ENCODE measurements at regions not wholly inside any gene's neighbourhood (a gene's known extent, or its start where the extent isn't known, plus 50 kb on each side); places are given as distances from the start of the nearest gene placed in this dataset.

GRCh38 chr12:60072911-60073310, 477.1 kb downstream of the SLC16A7 start:
- Histone ChIP-seq H2AFZ (no peak overlapping the region), H3K4me1 (ENCODE audit: insufficient read depth) (no peaks in the 10 kb centered on the region), H3K27ac (no peak overlapping the region), H3K79me2 (no peaks in the 10 kb centered on the region), H3K4me2 (no peak overlapping the region), H3K4me3 (no peak overlapping the region), H3K27me3 (no peaks in the 10 kb centered on the region), H3K9me2 (replicated peaks; ENCODE audit: insufficient read depth) (no peaks in the 10 kb centered on the region), H3K36me3 (replicated peaks; ENCODE audit: insufficient read depth, low read depth) (no peaks in the 10 kb centered on the region), H3K9me3 (ENCODE audit: low read depth) (no peaks in the 10 kb centered on the region), H4K20me1 (ENCODE audit: insufficient read depth, poor library complexity, severe bottlenecking) (no peaks in the 10 kb centered on the region)
- TF ChIP-seq EZH2phosphoT487 (IDR thresholded peaks at IDR 0.05; ENCODE audit: low read depth, severe bottlenecking, unreplicated experiment) (no peak), EZH2 (IDR thresholded peaks at IDR 0.05; ENCODE audit: borderline replicate concordance) (no peak), CTCF (IDR thresholded peaks at IDR 0.05; ENCODE audit: poor library complexity) (no peak)
- no peak for DNase-seq (ENCODE audit: low spot score)

GRCh38 chr12:60075091-60075490, 479.3 kb downstream of the SLC16A7 start:
- Histone ChIP-seq H3K36me3 (replicated peaks; ENCODE audit: insufficient read depth, low read depth) (no peaks in the 10 kb centered on the region), H3K9me2 (replicated peaks; ENCODE audit: insufficient read depth) (no peaks in the 10 kb centered on the region), H2AFZ (no peak overlapping the region), H3K4me2 (no peak overlapping the region), H3K9me3 (ENCODE audit: low read depth) (no peaks in the 10 kb centered on the region), H3K27ac (no peak overlapping the region), H3K4me1 (ENCODE audit: insufficient read depth) (no peaks in the 10 kb centered on the region), H4K20me1 (ENCODE audit: insufficient read depth, poor library complexity, severe bottlenecking) (no peaks in the 10 kb centered on the region), H3K27me3 (no peaks in the 10 kb centered on the region), H3K79me2 (no peaks in the 10 kb centered on the region), H3K4me3 (no peak overlapping the region)
- DNase-seq (ENCODE audit: low spot score) = no peak
- TF ChIP-seq EZH2 (IDR thresholded peaks at IDR 0.05; ENCODE audit: borderline replicate concordance) (no peak), EZH2phosphoT487 (IDR thresholded peaks at IDR 0.05; ENCODE audit: low read depth, severe bottlenecking, unreplicated experiment) (no peak), CTCF (IDR thresholded peaks at IDR 0.05; ENCODE audit: poor library complexity) (no peak)
- WGBS (ENCODE audit: low lambda C conversion rate, missing lambda C conversion rate) = 76% methylated on average over 2 of the region's 2 CpGs

- Histone ChIP-seq H3K9me3 (ENCODE audit: low read depth) (no peaks in the 10 kb centered on the region), H3K4me3 (no peak overlapping the region), H3K4me1 (ENCODE audit: insufficient read depth) (no peaks in the 10 kb centered on the region), H2AFZ (no peak overlapping the region), H4K20me1 (ENCODE audit: insufficient read depth, poor library complexity, severe bottlenecking) (no peaks in the 10 kb centered on the region), H3K36me3 (replicated peaks; ENCODE audit: insufficient read depth, low read depth) (no peaks in the 10 kb centered on the region), H3K27ac (no peak overlapping the region), H3K4me2 (no peak overlapping the region), H3K27me3 (no peaks in the 10 kb centered on the region), H3K9me2 (replicated peaks; ENCODE audit: insufficient read depth) (no peaks in the 10 kb centered on the region), H3K79me2 (no peaks in the 10 kb centered on the region)
- TF ChIP-seq CTCF (IDR thresholded peaks at IDR 0.05; ENCODE audit: poor library complexity) (no peak), EZH2 (IDR thresholded peaks at IDR 0.05; ENCODE audit: borderline replicate concordance) (no peak), EZH2phosphoT487 (IDR thresholded peaks at IDR 0.05; ENCODE audit: low read depth, severe bottlenecking, unreplicated experiment) (no peak)
- DNase-seq (ENCODE audit: low spot score) = no peak
- 90% methylated on average over 3 of the region's 3 CpGs for WGBS (ENCODE audit: low lambda C conversion rate, missing lambda C conversion rate)
These were observed 482.2 kb downstream of the SLC16A7 start for GRCh38 chr12:60078026-60078425.

GRCh38 chr12:60093428-60093827, 497.6 kb downstream of the SLC16A7 start:
- Histone ChIP-seq H3K4me1 (ENCODE audit: insufficient read depth) (no peaks in the 10 kb centered on the region), H3K4me3 (no peak overlapping the region), H3K79me2 (no peaks in the 10 kb centered on the region), H4K20me1 (ENCODE audit: insufficient read depth, poor library complexity, severe bottlenecking) (no peaks in the 10 kb centered on the region), H3K9me2 (replicated peaks; ENCODE audit: insufficient read depth) (no peaks in the 10 kb centered on the region), H3K36me3 (replicated peaks; ENCODE audit: insufficient read depth, low read depth) (no peaks in the 10 kb centered on the region), H3K9me3 (ENCODE audit: low read depth) (no peaks in the 10 kb centered on the region), H3K4me2 (no peak overlapping the region), H2AFZ (no peak overlapping the region), H3K27me3 (no peaks in the 10 kb centered on the region), H3K27ac (no peak overlapping the region)
- DNase-seq (ENCODE audit: low spot score) = no peak
- TF ChIP-seq EZH2phosphoT487 (IDR thresholded peaks at IDR 0.05; ENCODE audit: low read depth, severe bottlenecking, unreplicated experiment) = no peak
- TF ChIP-seq EZH2 (IDR thresholded peaks at IDR 0.05; ENCODE audit: borderline replicate concordance) = no peak
- TF ChIP-seq CTCF (IDR thresholded peaks at IDR 0.05; ENCODE audit: poor library complexity) = no peak

Measured in hepatocyte (in vitro differentiated cells).